Mucosa of descending colon (tissue), 3 donors: ENCODE measurements at regions not wholly inside any gene's neighbourhood (a gene's known extent, or its start where the extent isn't known, plus 50 kb on each side); places are given as distances from the start of the nearest gene placed in this dataset.
A peak's percentile ranks its signal among the peaks of the same experiment; 100 is the strongest.

ENCODE experiments used
- ATAC-seq: fragments of 200-7000 bp; cut with Tn5 transposase; one replicate; pipeline ENCODE4 v1.9.1; 2020; ENCODE audit warnings: mild to moderate bottlenecking, moderate library complexity
- DNase-seq, 3 donors: peaks; one replicate each; pipeline ENCODE4 v3.0.0-alpha.2; 2020
- H3K36me3 ChIP-seq: fragments of 200-600 bp; one replicate; pipeline ENCODE4 v1.8.0; 2021; ENCODE audit warnings: low read depth, mild to moderate bottlenecking
- H3K4me1 ChIP-seq: fragments of 200-600 bp; one replicate; pipeline ENCODE4 v1.8.0; 2021; ENCODE audit warnings: low read depth, mild to moderate bottlenecking
- H3K4me3 ChIP-seq: fragments of 200-600 bp; one replicate; pipeline ENCODE4 v1.8.0; 2021; ENCODE audit warnings: mild to moderate bottlenecking
- H3K9me3 ChIP-seq: fragments of 200-600 bp; one replicate; pipeline ENCODE4 v1.8.0; 2021; ENCODE audit warnings: mild to moderate bottlenecking
- intact Hi-C, 2 donors: fragments of 100-400 bp; cut with DNase I in 1 of 2; cut with micrococcal nuclease in 1 of 2; formaldehyde crosslinking; loops; one replicate each; pipeline versions ENCODE4 v1.11.0 to v1.11.1; 2022; cut with DNase I, micrococcal nuclease
- TF ChIP-seq, protein P1 (sequence below): fragments of 200-600 bp; IDR thresholded peaks from one replicate; pipeline ENCODE4 v1.8.0; 2022; ENCODE audit warnings: antibody characterized with exemption, mild to moderate bottlenecking
- donor health status: DM: no; HTN: no; CAD: no; lungs with moderate emphysema.
- donor health status: DM: no; HTN: no; CAD: no.
- donor health status: DM: no; HTN: yes; CAD: no.

GRCh38 chr2:217691516-217691915 lies 311.3 kb downstream of the TNS1 start:
- TF ChIP-seq, protein P1, sequence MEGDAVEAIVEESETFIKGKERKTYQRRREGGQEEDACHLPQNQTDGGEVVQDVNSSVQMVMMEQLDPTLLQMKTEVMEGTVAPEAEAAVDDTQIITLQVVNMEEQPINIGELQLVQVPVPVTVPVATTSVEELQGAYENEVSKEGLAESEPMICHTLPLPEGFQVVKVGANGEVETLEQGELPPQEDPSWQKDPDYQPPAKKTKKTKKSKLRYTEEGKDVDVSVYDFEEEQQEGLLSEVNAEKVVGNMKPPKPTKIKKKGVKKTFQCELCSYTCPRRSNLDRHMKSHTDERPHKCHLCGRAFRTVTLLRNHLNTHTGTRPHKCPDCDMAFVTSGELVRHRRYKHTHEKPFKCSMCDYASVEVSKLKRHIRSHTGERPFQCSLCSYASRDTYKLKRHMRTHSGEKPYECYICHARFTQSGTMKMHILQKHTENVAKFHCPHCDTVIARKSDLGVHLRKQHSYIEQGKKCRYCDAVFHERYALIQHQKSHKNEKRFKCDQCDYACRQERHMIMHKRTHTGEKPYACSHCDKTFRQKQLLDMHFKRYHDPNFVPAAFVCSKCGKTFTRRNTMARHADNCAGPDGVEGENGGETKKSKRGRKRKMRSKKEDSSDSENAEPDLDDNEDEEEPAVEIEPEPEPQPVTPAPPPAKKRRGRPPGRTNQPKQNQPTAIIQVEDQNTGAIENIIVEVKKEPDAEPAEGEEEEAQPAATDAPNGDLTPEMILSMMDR: no peak
- Histone ChIP-seq H3K4me1 (no peaks in the 10 kb centered on the region), H3K36me3 (no peaks in the 10 kb centered on the region), H3K4me3 (no peak overlapping the region), H3K9me3 (no peaks in the 10 kb centered on the region)
- DNase-seq (no peak), ATAC-seq (no peak)
- intact Hi-C loops: no loop called here

GRCh38 chr2:217689053-217689452 lies 313.7 kb downstream of the TNS1 start:
- H3K4me3 ChIP-seq: no peak overlapping the region
- no peaks in the 10 kb centered on the region for H3K9me3 ChIP-seq
- H3K36me3 ChIP-seq: no peaks in the 10 kb centered on the region
- TF ChIP-seq, protein P1: no peak
- no peaks in the 10 kb centered on the region for H3K4me1 ChIP-seq
- intact Hi-C loops: no loop called here
- no peak for ATAC-seq
- DNase-seq: no peak

DNA sequence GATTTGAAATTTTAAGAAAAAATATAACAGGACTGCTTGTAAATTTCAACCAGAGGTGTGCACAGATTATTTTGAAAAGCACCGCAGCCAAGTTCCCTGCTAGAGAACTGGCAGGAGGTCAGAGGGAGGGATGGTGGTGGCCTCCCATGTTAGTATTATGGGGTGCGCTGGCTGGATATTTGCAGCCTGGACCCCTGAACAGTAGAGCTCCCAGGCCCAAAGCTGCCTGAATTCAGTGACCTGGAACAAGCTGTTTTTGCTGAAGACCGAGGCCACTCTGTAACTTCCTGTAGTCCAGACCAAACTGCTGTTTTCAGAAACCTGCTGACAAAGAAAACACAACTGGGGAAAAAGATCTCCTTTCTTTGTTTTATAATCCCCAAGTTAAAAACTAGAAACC lies 314.3 kb downstream of the TNS1 start:
- TF ChIP-seq, protein P1: no peak
- Histone ChIP-seq H3K36me3 (no peaks in the 10 kb centered on the region), H3K4me3 (no peak overlapping the region), H3K9me3 (no peaks in the 10 kb centered on the region), H3K4me1 (no peaks in the 10 kb centered on the region)
- ATAC-seq (no peak), DNase-seq (no peak)
- intact Hi-C loops: no loop called here

- intact Hi-C loops: no loop called here
- DNase-seq (no peak), ATAC-seq (no peak)
- Histone ChIP-seq H3K9me3 (no peaks in the 10 kb centered on the region), H3K4me3 (no peak overlapping the region), H3K4me1 (no peaks in the 10 kb centered on the region), H3K36me3 (no peaks in the 10 kb centered on the region)
- TF ChIP-seq, protein P1: no peak
Measured at GRCh38 chr2:217687771-217688170, 315.0 kb downstream of the TNS1 start.

- Histone ChIP-seq H3K4me3 (no peak overlapping the region), H3K9me3 (no peaks in the 10 kb centered on the region), H3K4me1 (no peaks in the 10 kb centered on the region), H3K36me3 (no peaks in the 10 kb centered on the region)
- DNase-seq: peak in 1 of 3 donors; percentile 30
- intact Hi-C loops: no loop called here
- TF ChIP-seq, protein P1: no peak
- peak; percentile 65 for ATAC-seq
Measured at GRCh38 chr2:217685255-217685605, 317.6 kb downstream of the TNS1 start.

- H3K4me1 ChIP-seq: no peaks in the 10 kb centered on the region
- no peaks in the 10 kb centered on the region for H3K36me3 ChIP-seq
- intact Hi-C loops: no loop called here
- TF ChIP-seq, protein P1: no peak
- no peak for DNase-seq
- H3K9me3 ChIP-seq: no peaks in the 10 kb centered on the region
- ATAC-seq: no peak
- no peak overlapping the region for H3K4me3 ChIP-seq
Measured at GRCh38 chr2:217684431-217685254, 318.2 kb downstream of the TNS1 start.
